B cell (primary cell): ENCODE measurements at regions not wholly inside any gene's neighbourhood (a gene's known extent, or its start where the extent isn't known, plus 50 kb on each side); places are given as distances from the start of the nearest gene placed in this dataset.

Experiments used
- ATAC-seq: fragments of 200-7000 bp; cut with Tn5 transposase; one replicate; pipeline ENCODE4 v1.10.0; 2021; ENCODE audit warnings: low read depth, mild to moderate bottlenecking, moderate number of reproducible peaks, moderate library complexity
- CTCF ChIA-PET: fragments of 350-600 bp; sonication (Branson Sonifier 250); formaldehyde crosslinking; loops from one replicate; lab custom pipeline; 2021; ENCODE audit warnings: antibody characterized with exemption, inconsistent platforms; lab: Charles Lee
- POLR2A ChIA-PET: fragments of 350-600 bp; sonication (Branson Sonifier 250); formaldehyde crosslinking; loops from one replicate; lab custom pipeline; 2021; ENCODE audit warnings: antibody characterized with exemption; lab: Charles Lee
- DNase-seq: peaks from one replicate; pipeline ENCODE4 v3.0.0; 2013
- H2AFZ ChIP-seq: 2 replicates; pipeline ENCODE4 v1.6.1; 2012; ENCODE audit warnings: mild to moderate bottlenecking, low read depth, low read length; ENCODE audit not compliant: insufficient read depth, poor library complexity, severe bottlenecking
- H3K27ac ChIP-seq, 2 donors: 1 replicate in 1 of 2; 2 replicates in 1 of 2; pipeline ENCODE4 v1.5.1; 2012 to 2013; ENCODE audit warnings: low read length in 2 of 2, mild to moderate bottlenecking in 2 of 2, moderate library complexity in 1 of 2
- H3K27me3 ChIP-seq, 4 experiments: fragments of 200-600 bp in 1 of 4; sonication (generic) in 1 of 4; replicated peaks in 1 of 4; 1 replicate in 2 of 4; 2 replicates in 2 of 4; pipeline versions ENCODE4 v1.6.1 to v1.7.0; 2013 to 2016; ENCODE audit warnings: low read length in 3 of 4, mild to moderate bottlenecking in 2 of 4, mixed read lengths in 1 of 4, moderate library complexity in 1 of 4; ENCODE audit not compliant: insufficient read depth in 4 of 4, control insufficient read depth in 3 of 4; ENCODE audit errors: control extremely low read depth in 1 of 4
- H3K36me3 ChIP-seq, 2 experiments: replicated peaks in 1 of 2; 1 replicate in 1 of 2; 2 replicates in 1 of 2; pipeline versions ENCODE4 v1.6.1 to v1.7.1; 2013; ENCODE audit warnings: low read length in 1 of 2; ENCODE audit not compliant: insufficient read depth in 2 of 2, control insufficient read depth in 1 of 2; ENCODE audit errors: control extremely low read depth in 1 of 2, extremely low read depth in 1 of 2
- H3K4me1 ChIP-seq, 2 donors: fragments of 200-600 bp in 1 of 2; sonication (generic) in 1 of 2; 1 replicate in 1 of 2; 2 replicates in 1 of 2; pipeline versions ENCODE4 v1.5.1 to v1.6.1; 2013 to 2017; ENCODE audit warnings: low read length in 2 of 2; ENCODE audit not compliant: control insufficient read depth in 2 of 2, insufficient read depth in 2 of 2
- H3K4me2 ChIP-seq: replicated peaks from 2 replicates; pipeline ENCODE3; 2012; ENCODE audit warnings: mild to moderate bottlenecking, low read depth, low read length; ENCODE audit not compliant: poor library complexity, severe bottlenecking
- H3K4me3 ChIP-seq, 5 experiments: fragments of 200-600 bp in 1 of 5; sonication (generic) in 1 of 5; 1 replicate in 3 of 5; 2 replicates in 2 of 5; pipeline versions ENCODE4 v1.5.1 to v1.7.0; 2011 to 2016; ENCODE audit warnings: low read length in 4 of 5, mild to moderate bottlenecking in 4 of 5, low read depth in 2 of 5, control low read depth in 1 of 5, moderate library complexity in 1 of 5; ENCODE audit not compliant: insufficient read depth in 1 of 5; ENCODE audit errors: control extremely low read depth in 1 of 5, extremely low read depth in 1 of 5
- H3K79me2 ChIP-seq: fragments of 200-600 bp; sonication (generic); one replicate; pipeline ENCODE4 v1.6.0; 2016; ENCODE audit warnings: low read length; ENCODE audit not compliant: control insufficient read depth, insufficient read depth
- H3K9ac ChIP-seq: fragments of 200-600 bp; sonication (generic); 2 replicates; pipeline ENCODE4 v1.6.1; 2017; ENCODE audit warnings: mild to moderate bottlenecking, low read length, moderate library complexity
- H3K9me3 ChIP-seq, 3 donors: one replicate each; pipeline versions ENCODE4 v1.6.1 to v1.7.1; 2013; ENCODE audit warnings: low read length in 2 of 3; ENCODE audit not compliant: control insufficient read depth in 2 of 3, insufficient read depth in 1 of 3; ENCODE audit errors: control extremely low read depth in 1 of 3
- H4K20me1 ChIP-seq: 2 replicates; pipeline ENCODE4 v1.6.0; 2012; ENCODE audit warnings: mild to moderate bottlenecking, low read length; ENCODE audit not compliant: insufficient read depth, control insufficient read depth, poor library complexity, severe bottlenecking
- H3K27ac Mint-ChIP-seq: one replicate; pipeline ENCODE4 v1.8.0; 2021; ENCODE audit warnings: mixed read lengths
- H3K27me3 Mint-ChIP-seq: one replicate; pipeline ENCODE4 v1.8.0; 2021; ENCODE audit warnings: mixed read lengths
- H3K4me1 Mint-ChIP-seq: one replicate; pipeline ENCODE4 v1.8.0; 2021; ENCODE audit warnings: mixed read lengths
- H3K4me3 Mint-ChIP-seq: one replicate; pipeline ENCODE4 v1.8.0; 2021; ENCODE audit warnings: mixed read lengths
- H3K9me3 Mint-ChIP-seq: one replicate; pipeline ENCODE4 v1.8.0; 2022; ENCODE audit warnings: mixed read lengths; ENCODE audit not compliant: insufficient read depth
- EZH2 ChIP-seq: IDR thresholded peaks from 2 replicates; pipeline ENCODE4 v1.6.1; 2012; ENCODE audit warnings: borderline replicate concordance, low read depth, mild to moderate bottlenecking, moderate library complexity, low read length; ENCODE audit not compliant: insufficient read depth, poor library complexity, severe bottlenecking
- WGBS: methylation state at CpG from one replicate; pipeline ENCODE4 v1.1.5; 2013; ENCODE audit warnings: missing lambda C conversion rate; ENCODE audit not compliant: insufficient coverage; 5-methylcytosine and 5-hydroxymethylcytosine counted together
- intact Hi-C: fragments of 100-400 bp; cut with micrococcal nuclease; formaldehyde crosslinking; loops from one replicate; pipeline ENCODE4 v1.10.0; 2022
- TF ChIP-seq, protein P1 (sequence below): fragments of 200-600 bp; IDR thresholded peaks from one replicate; pipeline ENCODE4 v1.8.0; 2022; ENCODE audit warnings: antibody characterized with exemption, mild to moderate bottlenecking

DNA sequence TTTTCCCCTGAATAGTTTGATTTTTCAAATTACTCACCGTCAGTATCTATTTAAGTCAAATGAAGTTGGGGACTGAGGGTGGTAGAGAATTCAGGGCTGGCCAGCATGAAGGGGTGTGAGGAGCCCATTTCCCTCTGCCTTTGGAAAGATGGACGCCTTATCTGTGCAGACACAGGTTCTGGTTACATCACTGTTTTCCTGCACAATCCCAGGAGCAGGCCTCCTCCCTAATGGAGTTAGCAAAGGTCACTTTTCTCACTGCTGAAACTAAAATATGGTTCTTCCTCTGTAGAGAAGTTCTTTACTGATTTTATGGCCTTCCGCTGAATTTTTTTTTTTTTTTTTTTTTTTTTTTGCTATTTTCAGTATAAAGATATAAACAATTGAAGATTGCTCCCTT is 69.1 kb downstream of the FOXD1 start:
- ChIA-PET POLR2A (no interaction called here), CTCF (no interaction called here)
- no CpG with 5 or more reads among the region's 3 CpGs for WGBS
- Histone ChIP-seq H3K27ac (no peak overlapping the region), H2AFZ (no peak overlapping the region), H3K9ac (no peak overlapping the region), H3K4me3 (no peak overlapping the region), H3K36me3 (no peaks in the 10 kb centered on the region), H3K4me1 (peaks cover 3 to 17% of the 10 kb centered on the region in 2 donors), H4K20me1 (no peaks in the 10 kb centered on the region), H3K79me2 (no peaks in the 10 kb centered on the region), H3K9me3 (peaks cover 0 to 26% (median 7%) of the 10 kb centered on the region in 3 donors), H3K4me2 (no peak overlapping the region), H3K27me3 (peaks cover 0 to 61% (median 35%) of the 10 kb centered on the region in 4 experiments)
- no peak for DNase-seq
- no peak overlapping the region for H3K4me3 Mint-ChIP-seq
- H3K4me1 Mint-ChIP-seq, result peaks cover 7% of the 10 kb centered on the region
- TF ChIP-seq EZH2, result no peak
- TF ChIP-seq, protein P1, sequence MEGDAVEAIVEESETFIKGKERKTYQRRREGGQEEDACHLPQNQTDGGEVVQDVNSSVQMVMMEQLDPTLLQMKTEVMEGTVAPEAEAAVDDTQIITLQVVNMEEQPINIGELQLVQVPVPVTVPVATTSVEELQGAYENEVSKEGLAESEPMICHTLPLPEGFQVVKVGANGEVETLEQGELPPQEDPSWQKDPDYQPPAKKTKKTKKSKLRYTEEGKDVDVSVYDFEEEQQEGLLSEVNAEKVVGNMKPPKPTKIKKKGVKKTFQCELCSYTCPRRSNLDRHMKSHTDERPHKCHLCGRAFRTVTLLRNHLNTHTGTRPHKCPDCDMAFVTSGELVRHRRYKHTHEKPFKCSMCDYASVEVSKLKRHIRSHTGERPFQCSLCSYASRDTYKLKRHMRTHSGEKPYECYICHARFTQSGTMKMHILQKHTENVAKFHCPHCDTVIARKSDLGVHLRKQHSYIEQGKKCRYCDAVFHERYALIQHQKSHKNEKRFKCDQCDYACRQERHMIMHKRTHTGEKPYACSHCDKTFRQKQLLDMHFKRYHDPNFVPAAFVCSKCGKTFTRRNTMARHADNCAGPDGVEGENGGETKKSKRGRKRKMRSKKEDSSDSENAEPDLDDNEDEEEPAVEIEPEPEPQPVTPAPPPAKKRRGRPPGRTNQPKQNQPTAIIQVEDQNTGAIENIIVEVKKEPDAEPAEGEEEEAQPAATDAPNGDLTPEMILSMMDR, result no peak
- H3K27ac Mint-ChIP-seq, result no peak overlapping the region
- H3K9me3 Mint-ChIP-seq, result peaks cover 8% of the 10 kb centered on the region
- peaks cover 74% of the 10 kb centered on the region for H3K27me3 Mint-ChIP-seq
- ATAC-seq, result no peak
- intact Hi-C loops, result no loop called here

DNA sequence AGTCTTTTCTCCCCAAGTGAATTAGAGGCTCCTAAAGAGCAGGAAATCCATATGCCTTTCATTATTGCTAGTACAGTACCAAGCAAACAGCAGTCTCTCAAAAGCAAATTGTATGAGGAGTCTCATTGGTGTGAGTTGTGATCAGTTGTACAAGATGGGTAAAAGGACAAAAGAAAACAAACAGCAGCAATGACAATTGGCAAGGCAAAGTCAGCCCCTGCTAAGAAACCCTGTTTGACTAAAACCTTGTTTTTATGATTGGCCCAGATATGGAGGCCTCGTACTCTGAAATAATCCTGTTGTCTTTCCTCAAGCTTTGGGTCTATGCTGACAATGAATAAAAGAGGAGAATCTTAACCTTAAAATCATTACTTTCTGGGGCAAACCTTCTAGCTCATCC is 69.8 kb downstream of the FOXD1 start:
- Histone ChIP-seq H3K4me1 (peaks cover 3 to 17% of the 10 kb centered on the region in 2 donors), H3K27ac (no peak overlapping the region), H3K4me3 (no peak overlapping the region), H3K27me3 (peaks cover 0 to 67% (median 33%) of the 10 kb centered on the region in 4 experiments), H3K9ac (no peak overlapping the region), H4K20me1 (no peaks in the 10 kb centered on the region), H3K9me3 (peaks cover 0 to 26% (median 3%) of the 10 kb centered on the region in 3 donors), H3K79me2 (no peaks in the 10 kb centered on the region), H3K4me2 (no peak overlapping the region), H2AFZ (no peak overlapping the region), H3K36me3 (no peaks in the 10 kb centered on the region)
- ATAC-seq, result no peak
- intact Hi-C loops, result no loop called here
- Mint-ChIP-seq H3K9me3 (peaks cover 3% of the 10 kb centered on the region), H3K4me3 (no peak overlapping the region), H3K4me1 (peaks cover 7% of the 10 kb centered on the region), H3K27me3 (peaks cover 74% of the 10 kb centered on the region), H3K27ac (no peak overlapping the region)
- no peak for TF ChIP-seq EZH2
- TF ChIP-seq, protein P1, result no peak
- ChIA-PET POLR2A (no interaction called here), CTCF (no interaction called here)
- DNase-seq, result no peak
- WGBS, result no CpG with 5 or more reads among the region's 1 CpG
